Keratinocyte (primary cell): ENCODE measurements at regions not wholly inside any gene's neighbourhood (a gene's known extent, or its start where the extent isn't known, plus 50 kb on each side); places are given as distances from the start of the nearest gene placed in this dataset.

Source experiments
- DNase-seq: peaks from one replicate; pipeline ENCODE4 v3.0.0-alpha.2; 2011; ENCODE audit warnings: low read depth, missing footprints, low spot score
- FAIRE-seq: peaks from 2 replicates; lab custom pipeline; 2011; peaks lifted over from hg19 to GRCh38; lab: Jason Lieb, UNC
- H2AFZ ChIP-seq: 2 replicates; pipeline ENCODE4 v1.6.0; 2012; ENCODE audit warnings: low read length, control low read depth, inconsistent platforms; ENCODE audit not compliant: control insufficient read depth
- H3K27ac ChIP-seq: 2 replicates; pipeline ENCODE4 v1.5.1; 2011; ENCODE audit warnings: low read length; ENCODE audit not compliant: control insufficient read depth, insufficient read depth
- H3K27me3 ChIP-seq: 3 replicates; pipeline ENCODE4 v1.6.0; 2011; ENCODE audit warnings: low read length; ENCODE audit not compliant: control insufficient read depth, insufficient read depth; ENCODE audit errors: extremely low read depth
- H3K36me3 ChIP-seq, 2 experiments: 2 replicates in 1 of 2; 3 replicates in 1 of 2; pipeline ENCODE4 v1.5.1; 2011; ENCODE audit warnings: low read length in 2 of 2, mild to moderate bottlenecking in 1 of 2; ENCODE audit not compliant: control insufficient read depth in 2 of 2, insufficient read depth in 2 of 2; ENCODE audit errors: extremely low read depth in 1 of 2
- H3K4me1 ChIP-seq: 3 replicates; pipeline ENCODE4 v1.5.1; 2011; ENCODE audit warnings: low read length; ENCODE audit not compliant: control insufficient read depth, insufficient read depth; ENCODE audit errors: extremely low read depth
- H3K4me2 ChIP-seq: 3 replicates; pipeline ENCODE4 v1.6.0; 2011; ENCODE audit warnings: low read depth, low read length; ENCODE audit not compliant: control insufficient read depth, insufficient read depth; ENCODE audit errors: extremely low read depth
- H3K4me3 ChIP-seq, 3 experiments: fragments of 200-600 bp in 1 of 3; sonication (generic) in 1 of 3; 2 replicates in 2 of 3; 3 replicates in 1 of 3; pipeline ENCODE4 v1.5.1; 2011 to 2016; ENCODE audit warnings: low read length in 3 of 3, mild to moderate bottlenecking in 3 of 3, control low read depth in 2 of 3, inconsistent platforms in 1 of 3, low read depth in 1 of 3, mixed read lengths in 1 of 3, mixed run types in 1 of 3, moderate library complexity in 1 of 3; ENCODE audit not compliant: control insufficient read depth in 2 of 3, insufficient read depth in 2 of 3; ENCODE audit errors: extremely low read depth in 1 of 3
- H3K79me2 ChIP-seq: 2 replicates; pipeline ENCODE4 v1.6.0; 2012; ENCODE audit warnings: low read length; ENCODE audit not compliant: control insufficient read depth, insufficient read depth
- H3K9ac ChIP-seq: 3 replicates; pipeline ENCODE4 v1.6.0; 2011; ENCODE audit warnings: low read length; ENCODE audit not compliant: control insufficient read depth, insufficient read depth; ENCODE audit errors: extremely low read depth
- H3K9me1 ChIP-seq: 3 replicates; pipeline ENCODE4 v1.6.0; 2011; ENCODE audit warnings: low read length; ENCODE audit not compliant: control insufficient read depth, insufficient read depth; ENCODE audit errors: extremely low read depth
- H3K9me3 ChIP-seq: 2 replicates; pipeline ENCODE4 v1.5.1; 2012; ENCODE audit warnings: low read depth, low read length; ENCODE audit not compliant: control insufficient read depth
- H4K20me1 ChIP-seq: 3 replicates; pipeline ENCODE4 v1.6.0; 2011; ENCODE audit warnings: low read length; ENCODE audit not compliant: control insufficient read depth, insufficient read depth; ENCODE audit errors: extremely low read depth
- CTCF ChIP-seq, 3 experiments: IDR thresholded peaks in 1 of 3; conservative IDR thresholded peaks in 1 of 3; optimal IDR thresholded peaks in 1 of 3; 2 replicates in 2 of 3; 3 replicates in 1 of 3; pipeline versions ENCODE3 to v1.5.1; 2011; ENCODE audit warnings: low read length in 3 of 3, mild to moderate bottlenecking in 3 of 3, moderate library complexity in 2 of 3, control low read depth in 1 of 3, inconsistent platforms in 1 of 3; ENCODE audit not compliant: insufficient read depth in 2 of 3; ENCODE audit errors: extremely low read depth in 1 of 3
- EZH2 ChIP-seq: IDR thresholded peaks from one replicate; pipeline ENCODE4 v1.6.1; 2012; ENCODE audit warnings: inconsistent platforms, mild to moderate bottlenecking, low read length, moderate library complexity
- dilution Hi-C: fragments of 300-500 bp; cut with MboI; formaldehyde crosslinking; loops from one replicate; pipeline ENCODE4 v1.7.0; 2020; ENCODE audit warnings: low sequenced_read_pairs; ENCODE audit not compliant: extremely low pct_ligation_motif_present

- DNase-seq (no peak), FAIRE-seq (no peak)
- Histone ChIP-seq H3K4me1 (peaks cover 9% of the 10 kb centered on the region), H3K9me3 (no peaks in the 10 kb centered on the region), H3K9me1 (no peaks in the 10 kb centered on the region), H3K4me2 (no peak overlapping the region), H3K4me3 (no peak overlapping the region), H2AFZ (no peak overlapping the region), H4K20me1 (no peaks in the 10 kb centered on the region), H3K27ac (no peak overlapping the region), H3K27me3 (no peaks in the 10 kb centered on the region), H3K79me2 (no peaks in the 10 kb centered on the region), H3K36me3 (no peaks in the 10 kb centered on the region), H3K9ac (no peak overlapping the region)
- dilution Hi-C loops = no loop called here
- TF ChIP-seq CTCF (optimal IDR thresholded peaks at IDR 0.05 in 1 of 3, IDR thresholded peaks at IDR 0.05 in 1 of 3, conservative IDR thresholded peaks at IDR 0.05 in 1 of 3; ENCODE audit: extremely low read depth in 1 of 3, insufficient read depth in 2 of 3, low read length in 3 of 3) (no peak), EZH2 (no peak)
Measured at GRCh38 chr2:37568565-37568964, 102.9 kb downstream of the CDC42EP3 start.

GRCh38 chr2:37569131-37569823 is 102.2 kb downstream of the CDC42EP3 start:
- H3K9ac ChIP-seq = no peak overlapping the region
- peaks cover 12% of the 10 kb centered on the region for H3K4me1 ChIP-seq
- no peaks in the 10 kb centered on the region for H3K79me2 ChIP-seq
- H3K36me3 ChIP-seq = no peaks in the 10 kb centered on the region
- TF ChIP-seq CTCF (optimal IDR thresholded peaks at IDR 0.05 in 1 of 3, IDR thresholded peaks at IDR 0.05 in 1 of 3, conservative IDR thresholded peaks at IDR 0.05 in 1 of 3; ENCODE audit: extremely low read depth in 1 of 3, insufficient read depth in 2 of 3, low read length in 3 of 3) (no peak), EZH2 (no peak)
- H3K9me1 ChIP-seq = no peaks in the 10 kb centered on the region
- DNase-seq (no peak), FAIRE-seq (no peak)
- dilution Hi-C loops = no loop called here
- H3K27me3 ChIP-seq = no peaks in the 10 kb centered on the region
- H2AFZ ChIP-seq = no peak overlapping the region
- no peak overlapping the region for H3K4me3 ChIP-seq
- H3K9me3 ChIP-seq = no peaks in the 10 kb centered on the region
- no peak overlapping the region for H3K4me2 ChIP-seq
- H4K20me1 ChIP-seq = no peaks in the 10 kb centered on the region
- H3K27ac ChIP-seq = no peak overlapping the region
